ENCODE measurements at regions not wholly inside any gene's neighbourhood (a gene's known extent, or its start where the extent isn't known, plus 50 kb on each side); places are given as distances from the start of the nearest gene placed in this dataset.

DNA sequence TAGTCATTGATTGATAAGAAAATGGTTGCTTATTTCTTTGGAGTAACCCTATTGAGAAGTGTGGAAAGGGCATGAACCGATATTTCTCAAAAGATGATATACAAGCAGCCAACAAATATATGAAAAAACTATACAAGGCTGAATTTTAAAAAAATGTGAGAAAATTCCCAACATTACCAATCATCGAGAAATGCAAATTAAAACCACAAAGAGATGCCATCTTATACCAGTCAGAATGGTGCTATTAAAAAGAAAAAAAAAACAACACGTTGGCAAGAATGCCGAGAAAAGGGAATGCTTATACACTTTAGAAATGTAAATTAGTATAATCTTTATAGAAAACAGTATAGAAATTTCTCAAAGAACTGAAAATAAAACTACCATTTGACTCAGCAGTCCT is 77.7 kb upstream of the ROBO1 start:
- no peak for DNase-seq

DNA sequence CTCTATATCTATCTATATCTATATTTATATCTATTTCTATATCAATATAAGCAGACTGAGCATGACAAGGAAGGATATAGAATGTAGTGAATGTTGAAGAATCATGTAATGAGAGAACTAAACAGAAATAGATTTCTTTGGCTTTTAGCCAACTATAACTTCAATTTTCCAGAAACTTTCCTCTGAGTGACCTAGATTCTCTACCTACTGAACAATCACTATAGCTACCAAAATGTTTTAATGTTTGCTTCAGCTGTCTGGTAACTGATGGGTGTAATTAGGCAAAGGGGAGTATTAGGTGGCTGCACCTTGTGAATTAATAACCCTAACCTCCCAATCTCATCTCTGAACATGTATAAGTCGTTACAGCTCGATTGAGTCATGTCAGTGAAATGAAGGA is 76.4 kb upstream of the ROBO1 start:
- no peak for DNase-seq

GRCh38 chr3:79843180-79843579 is 75.4 kb upstream of the ROBO1 start:
- DNase-seq, result no peak

DNA sequence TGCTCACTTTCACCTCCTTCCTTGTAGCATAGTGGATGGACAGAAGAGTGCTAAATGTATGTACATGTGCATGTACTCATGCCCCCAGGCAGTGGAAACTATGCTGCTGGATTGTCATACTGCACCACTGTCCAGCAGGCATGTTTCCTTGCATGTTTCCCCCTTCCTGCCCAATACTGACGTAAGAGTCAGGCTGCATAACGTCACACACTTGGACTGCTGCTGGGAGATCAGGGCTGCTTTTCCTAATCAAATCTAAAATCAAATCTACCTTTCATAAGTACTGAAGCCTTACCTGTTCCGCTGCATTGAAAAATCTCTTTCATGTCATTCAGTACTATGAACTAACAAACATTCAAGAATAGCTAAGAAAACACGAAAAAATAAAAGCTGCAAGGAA is 67.9 kb upstream of the ROBO1 start:
- no peak for DNase-seq

DNA sequence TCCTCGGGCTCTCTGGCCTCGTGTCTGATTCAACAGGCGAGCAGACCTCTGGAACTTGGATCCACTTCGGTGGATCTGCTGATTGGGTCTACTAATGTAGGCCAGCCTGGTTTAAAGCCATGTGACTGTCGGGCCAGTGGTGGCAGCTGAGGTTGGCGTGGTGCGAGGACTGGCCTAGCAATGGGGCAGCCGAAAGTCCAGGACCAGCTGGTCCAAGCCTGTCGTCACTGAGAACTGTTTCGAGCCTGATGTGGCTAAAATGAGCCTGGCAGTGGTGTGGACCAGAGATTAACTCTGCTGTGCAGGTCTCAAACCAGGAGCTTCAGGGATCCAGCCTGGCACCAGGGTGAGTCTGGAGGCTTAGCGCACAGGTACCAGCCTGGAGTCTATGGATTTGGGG is 56.4 kb upstream of the ROBO1 start:
- no peak for DNase-seq

DNA sequence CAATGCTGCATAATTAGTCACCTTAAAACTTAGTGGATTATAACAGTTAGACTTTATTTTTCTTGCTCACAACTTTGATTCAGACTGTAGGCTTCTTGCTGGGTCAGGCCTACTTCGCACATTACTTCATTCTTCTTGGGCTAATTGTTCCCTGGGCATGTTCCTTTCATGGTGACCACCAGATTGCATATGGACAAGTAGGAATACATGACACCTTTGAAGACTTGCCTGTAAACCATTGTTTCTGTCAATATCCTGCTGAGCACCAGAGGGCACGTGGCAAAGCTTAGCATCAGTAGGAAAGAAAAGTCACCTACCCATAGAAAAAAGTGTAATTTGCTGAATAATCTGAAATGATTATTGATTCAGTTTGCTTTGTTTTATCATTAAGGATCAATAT is 54.3 kb upstream of the ROBO1 start:
- no peak for DNase-seq

DNA sequence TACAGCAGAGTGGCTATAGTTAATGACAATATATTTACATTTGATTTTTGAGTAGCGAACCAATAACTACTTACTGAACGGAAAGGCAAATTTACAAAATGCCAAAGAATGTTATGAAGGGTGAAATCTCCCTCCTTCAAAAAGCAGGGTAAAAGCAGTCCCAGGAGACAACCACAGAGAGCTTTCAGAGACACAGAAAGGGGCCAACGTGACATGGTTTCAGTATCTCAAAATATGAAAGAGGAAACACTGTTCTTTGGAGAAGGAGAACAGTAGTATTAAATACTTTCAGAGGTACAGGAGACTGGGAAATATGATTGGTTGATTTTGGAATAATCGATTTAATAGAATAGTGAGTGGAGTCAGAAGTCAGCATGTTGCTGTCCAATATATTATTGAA is 52.3 kb upstream of the ROBO1 start:
- no peak for DNase-seq

DNA sequence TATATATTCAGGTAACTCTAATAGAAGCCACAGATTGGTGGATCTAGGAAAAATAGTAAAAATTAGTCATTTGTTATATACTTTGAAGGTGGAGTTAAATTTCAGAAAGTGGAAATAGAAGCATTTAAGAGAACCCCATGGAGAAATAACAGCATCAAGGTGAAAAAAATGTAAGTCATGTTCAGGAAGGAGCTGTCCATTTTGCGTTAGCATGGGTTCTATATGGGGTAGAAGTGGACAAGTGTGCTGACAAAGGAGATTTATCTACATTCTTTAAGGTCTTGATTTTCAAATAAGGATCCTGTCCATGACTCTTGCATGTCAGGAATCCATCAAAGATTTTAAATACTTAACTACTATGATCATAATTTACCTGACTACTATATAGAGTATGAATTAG is 50.2 kb upstream of the ROBO1 start:
- DNase-seq, result no peak

Measured in CD4-positive, alpha-beta T cell treated with Interleukin-6 for 4 hours (primary cell).